IMR-90 (cell line): ENCODE measurements at regions not wholly inside any gene's neighbourhood (a gene's known extent, or its start where the extent isn't known, plus 50 kb on each side); places are given as distances from the start of the nearest gene placed in this dataset.

Source experiments
- ATAC-seq: fragments of 200-7000 bp; cut with Tn5 transposase; 2 replicates; pipeline ENCODE4 v1.9.1; 2020; ENCODE audit warnings: low read depth, mild to moderate bottlenecking, moderate library complexity
- BruUV-seq: library from RNA; stranded (reverse); fragments of 400-500 nt; replicated peaks from 2 replicates; lab custom pipeline; 2021; lab: Mats Ljungman, UMichigan
- CTCF ChIA-PET: fragments of 300-600 bp; formaldehyde crosslinking; extraction: SDS; loops from one replicate; lab custom pipeline; 2021; ENCODE audit warnings: antibody characterized with exemption; lab: Yijun Ruan, JAX
- POLR2A ChIA-PET: fragments of 300-600 bp; sonication (Branson Sonifier 250); formaldehyde crosslinking; loops from one replicate; lab custom pipeline; 2022; ENCODE audit warnings: antibody characterized with exemption; ENCODE audit not compliant: unreplicated experiment; lab: Charles Lee
- DNase-seq: peaks from one replicate; pipeline ENCODE4 v3.0.0; 2013
- H2AFZ ChIP-seq: replicated peaks from 2 replicates; pipeline ENCODE3; 2013; ENCODE audit warnings: low read length, mild to moderate bottlenecking; ENCODE audit not compliant: poor library complexity
- H2AK5ac ChIP-seq: 2 replicates; pipeline ENCODE4 v1.6.1; 2013; ENCODE audit warnings: low read depth, low read length, inconsistent platforms
- H2AK9ac ChIP-seq: replicated peaks from 2 replicates; pipeline ENCODE3; 2013; ENCODE audit warnings: mild to moderate bottlenecking, low read depth, low read length, moderate library complexity; ENCODE audit not compliant: poor library complexity
- H2BK120ac ChIP-seq: 2 replicates; pipeline ENCODE4 v1.6.1; 2013; ENCODE audit warnings: low read depth, low read length, inconsistent platforms
- H2BK15ac ChIP-seq: 3 replicates; pipeline ENCODE4 v1.6.1; 2013; ENCODE audit warnings: low read depth, low read length, inconsistent platforms
- H2BK20ac ChIP-seq: 2 replicates; pipeline ENCODE4 v1.6.1; 2013; ENCODE audit warnings: low read depth, mild to moderate bottlenecking, inconsistent platforms, low read length, moderate library complexity
- H2BK5ac ChIP-seq: 2 replicates; pipeline ENCODE4 v1.6.1; 2013; ENCODE audit warnings: mild to moderate bottlenecking, low read depth, low read length, inconsistent platforms; ENCODE audit not compliant: poor library complexity, severe bottlenecking
- H3K14ac ChIP-seq: replicated peaks from 2 replicates; pipeline ENCODE4 v1.6.1; 2013; ENCODE audit warnings: low read depth, low read length, inconsistent platforms
- H3K18ac ChIP-seq: 2 replicates; pipeline ENCODE4 v1.6.1; 2013; ENCODE audit warnings: low read depth, low read length, control low read depth
- H3K23ac ChIP-seq: 2 replicates; pipeline ENCODE4 v1.6.1; 2013; ENCODE audit warnings: low read depth, low read length, inconsistent platforms
- H3K27ac ChIP-seq: 2 replicates; pipeline ENCODE4 v1.5.1; 2013; ENCODE audit warnings: mild to moderate bottlenecking, control low read depth, low read length; ENCODE audit not compliant: insufficient read depth
- H3K27me3 ChIP-seq: 2 replicates; pipeline ENCODE4 v1.6.1; 2013; ENCODE audit warnings: low read length; ENCODE audit not compliant: control insufficient read depth, insufficient read depth
- H3K36me3 ChIP-seq: 2 replicates; pipeline ENCODE4 v1.6.1; 2013; ENCODE audit warnings: low read length, mixed read lengths; ENCODE audit not compliant: control insufficient read depth, insufficient read depth
- H3K4ac ChIP-seq: 2 replicates; pipeline ENCODE4 v1.6.1; 2013; ENCODE audit warnings: low read depth, low read length, inconsistent platforms
- H3K4me1 ChIP-seq: 2 replicates; pipeline ENCODE4 v1.6.1; 2013; ENCODE audit warnings: low read length, mixed read lengths; ENCODE audit not compliant: control insufficient read depth, insufficient read depth
- H3K4me2 ChIP-seq: 2 replicates; pipeline ENCODE4 v1.6.1; 2013; ENCODE audit warnings: low read depth, mild to moderate bottlenecking, control low read depth, low read length, moderate library complexity
- H3K4me3 ChIP-seq: 2 replicates; pipeline ENCODE4 v1.5.1; 2013; ENCODE audit warnings: low read depth, mild to moderate bottlenecking, control low read depth, low read length, moderate library complexity; ENCODE audit not compliant: insufficient read depth
- H3K56ac ChIP-seq: 2 replicates; pipeline ENCODE4 v1.6.1; 2013; ENCODE audit warnings: low read length, inconsistent platforms; ENCODE audit not compliant: insufficient read depth; ENCODE audit errors: extremely low read depth
- H3K79me1 ChIP-seq, 2 experiments: 2 replicates each; pipeline ENCODE4 v1.6.1; 2013; ENCODE audit warnings: low read length in 2 of 2, inconsistent platforms in 1 of 2, low read depth in 1 of 2
- H3K9ac ChIP-seq: 2 replicates; pipeline ENCODE4 v1.6.1; 2013; ENCODE audit warnings: low read depth, low read length, control low read depth
- H3K9me1 ChIP-seq: 2 replicates; pipeline ENCODE4 v1.6.1; 2013; ENCODE audit warnings: low read length, inconsistent platforms; ENCODE audit not compliant: insufficient read depth
- H3K9me3 ChIP-seq: 2 replicates; pipeline ENCODE4 v1.6.1; 2013; ENCODE audit warnings: low read length; ENCODE audit not compliant: control insufficient read depth, insufficient read depth
- H4K20me1 ChIP-seq: 2 replicates; pipeline ENCODE4 v1.6.1; 2013; ENCODE audit warnings: low read length, inconsistent platforms; ENCODE audit not compliant: insufficient read depth
- H4K5ac ChIP-seq: 2 replicates; pipeline ENCODE4 v1.6.1; 2013; ENCODE audit warnings: mild to moderate bottlenecking, low read depth, low read length, control low read depth
- H4K8ac ChIP-seq, 2 experiments: 2 replicates each; pipeline ENCODE4 v1.6.1; 2013; ENCODE audit warnings: low read depth in 2 of 2, low read length in 2 of 2, control low read depth in 1 of 2, inconsistent platforms in 1 of 2
- H4K91ac ChIP-seq: 2 replicates; pipeline ENCODE4 v1.6.1; 2013; ENCODE audit warnings: low read depth, low read length, inconsistent platforms; ENCODE audit not compliant: insufficient read depth
- BHLHE40 ChIP-seq: fragments of 150-350 bp; IDR thresholded peaks from 2 replicates; pipeline ENCODE4 v1.6.1; 2016; ENCODE audit warnings: mild to moderate bottlenecking, low read depth, low read length
- CEBPB ChIP-seq: IDR thresholded peaks from 2 replicates; pipeline ENCODE4 v1.6.1; 2012; ENCODE audit warnings: low read depth, low read length, improper control_type of control experiment
- CHD1 ChIP-seq: IDR thresholded peaks from 2 replicates; pipeline ENCODE4 v1.6.1; 2012; ENCODE audit warnings: low read depth, low read length, improper control_type of control experiment
- CTCF ChIP-seq: conservative IDR thresholded peaks from 2 replicates; pipeline ENCODE4 v1.5.1; 2012; ENCODE audit warnings: mild to moderate bottlenecking, low read depth, low read length, improper control_type of control experiment
- MAFK ChIP-seq: IDR thresholded peaks from 2 replicates; pipeline ENCODE4 v1.6.1; 2012; ENCODE audit warnings: low read depth, low read length, improper control_type of control experiment
- MAZ ChIP-seq: IDR thresholded peaks from 2 replicates; pipeline ENCODE4 v1.6.1; 2012; ENCODE audit warnings: low read depth, mild to moderate bottlenecking, low read length, improper control_type of control experiment, moderate library complexity, borderline replicate concordance
- MXI1 ChIP-seq: IDR thresholded peaks from 2 replicates; pipeline ENCODE4 v1.6.1; 2012; ENCODE audit warnings: low read depth, mild to moderate bottlenecking, low read length, moderate library complexity, borderline replicate concordance
- POLR2A ChIP-seq: IDR thresholded peaks from 2 replicates; pipeline ENCODE4 v1.6.1; 2012; ENCODE audit warnings: mild to moderate bottlenecking, low read depth, low read length
- RAD21 ChIP-seq: IDR thresholded peaks from 2 replicates; pipeline ENCODE4 v1.6.1; 2012; ENCODE audit warnings: low read length, improper control_type of control experiment
- RCOR1 ChIP-seq: IDR thresholded peaks from 2 replicates; pipeline ENCODE4 v1.6.1; 2012; ENCODE audit warnings: mild to moderate bottlenecking, low read length, improper control_type of control experiment; ENCODE audit not compliant: insufficient replicate concordance
- RFX5 ChIP-seq: IDR thresholded peaks from 2 replicates; pipeline ENCODE4 v1.8.0; 2012; ENCODE audit warnings: low read depth, mild to moderate bottlenecking, low read length, moderate library complexity
- SMC3 ChIP-seq: fragments of 150-350 bp; IDR thresholded peaks from 2 replicates; pipeline ENCODE4 v1.6.1; 2016; ENCODE audit warnings: low read depth, mild to moderate bottlenecking, antibody characterized with exemption, low read length, moderate library complexity
- WGBS, 2 experiments: methylation state at CpG; one replicate each; pipeline versions ENCODE4 v1.1.5 to v1.1.7; 2013; ENCODE audit warnings: missing lambda C conversion rate in 2 of 2; ENCODE audit not compliant: insufficient read length in 1 of 2; ENCODE audit errors: extremely low coverage in 2 of 2; 5-methylcytosine and 5-hydroxymethylcytosine counted together
- dilution Hi-C: fragments of 300-500 bp; cut with HindIII; formaldehyde crosslinking; loops from one replicate; pipeline ENCODE4 v1.14.3; 2018; ENCODE audit warnings: low sequenced_read_pairs; ENCODE audit not compliant: unreplicated experiment
- in situ Hi-C: fragments of 300-500 bp; cut with MboI; formaldehyde crosslinking; loops from 3 replicates; pipeline ENCODE4 v1.14.3; 2019; ENCODE audit warnings: low sequenced_read_pairs, inconsistent platforms, mixed read lengths
- intact Hi-C: fragments of 100-400 bp; cut with micrococcal nuclease; formaldehyde crosslinking; loops from 2 replicates; pipeline ENCODE4 v1.10.0; 2022

GRCh38 chr2:226452768-226453167, 346.9 kb downstream of the IRS1 start:
- Histone ChIP-seq H3K9me1 (peaks cover 1% of the 10 kb centered on the region; the same call in 1 of the 2 replicates), H2AK9ac (no peak overlapping the region), H3K23ac (no peak overlapping the region), H2BK5ac (no peak overlapping the region), H2AK5ac (no peak overlapping the region), H3K36me3 (no peaks in the 10 kb centered on the region), H3K27me3 (no peaks in the 10 kb centered on the region), H3K4me1 (peaks cover 1% of the 10 kb centered on the region), H2AFZ (no peak overlapping the region), H2BK20ac (no peak overlapping the region), H3K9ac (no peak overlapping the region), H2BK15ac (no peak overlapping the region), H3K56ac (no peak overlapping the region), H4K8ac (no peak overlapping the region), H4K20me1 (no peaks in the 10 kb centered on the region), H3K79me1 (no peaks in the 10 kb centered on the region; a peak in 1 of 4 replicates), H3K14ac (no peak overlapping the region), H2BK120ac (no peak overlapping the region), H4K91ac (no peak overlapping the region), H3K9me3 (peaks cover 12% of the 10 kb centered on the region), H3K27ac (no peak overlapping the region), H3K4me3 (no peak overlapping the region), H3K4ac (no peak overlapping the region), H3K18ac (no peak overlapping the region), H4K5ac (no peak overlapping the region), H3K4me2 (no peak overlapping the region)
- intact Hi-C loops (no loop called here), in situ Hi-C loops (no loop called here), dilution Hi-C loops (no loop called here)
- TF ChIP-seq BHLHE40 (no peak), MAZ (no peak), RAD21 (no peak), CHD1 (no peak), SMC3 (no peak), MXI1 (no peak), RCOR1 (no peak), CEBPB (no peak), POLR2A (no peak), CTCF (no peak), MAFK (no peak), RFX5 (no peak)
- no CpG with 5 or more reads among the region's 2 CpGs for WGBS, 2 experiments
- no peak for ATAC-seq
- BruUV-seq = no TSS peak
- ChIA-PET POLR2A (interaction anchor here (0.6 kb wide), 1 partner anchor 25 kb away, joined by 4 read pairs; no protein-coding TSS in a partner anchor), CTCF (no interaction called here)
- DNase-seq = no peak
